ENCODE measurements at regions not wholly inside any gene's neighbourhood (a gene's known extent, or its start where the extent isn't known, plus 50 kb on each side); places are given as distances from the start of the nearest gene placed in this dataset.

DNA sequence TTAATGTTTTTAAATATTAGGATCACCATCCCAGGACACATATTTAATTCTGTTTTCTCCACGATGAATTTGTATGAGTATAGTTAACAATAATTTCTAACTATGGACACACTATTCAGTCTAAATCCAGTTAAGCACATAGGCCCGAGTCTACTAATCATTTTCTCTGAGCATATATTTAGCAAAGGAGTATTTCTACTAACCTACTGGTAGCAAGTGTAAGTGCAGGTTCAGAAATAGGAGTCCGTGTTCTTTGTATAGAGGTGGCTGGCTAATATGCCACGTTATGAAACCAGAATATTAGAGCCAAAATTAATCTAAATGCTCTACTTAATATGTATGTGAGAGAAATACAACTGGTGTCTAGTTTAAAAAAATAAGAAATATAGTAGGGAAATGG lies 416.6 kb upstream of the NXPH2 start:
- TF ChIP-seq POLR2A (IDR thresholded peaks at IDR 0.05): no peak
- TF ChIP-seq, protein P1, sequence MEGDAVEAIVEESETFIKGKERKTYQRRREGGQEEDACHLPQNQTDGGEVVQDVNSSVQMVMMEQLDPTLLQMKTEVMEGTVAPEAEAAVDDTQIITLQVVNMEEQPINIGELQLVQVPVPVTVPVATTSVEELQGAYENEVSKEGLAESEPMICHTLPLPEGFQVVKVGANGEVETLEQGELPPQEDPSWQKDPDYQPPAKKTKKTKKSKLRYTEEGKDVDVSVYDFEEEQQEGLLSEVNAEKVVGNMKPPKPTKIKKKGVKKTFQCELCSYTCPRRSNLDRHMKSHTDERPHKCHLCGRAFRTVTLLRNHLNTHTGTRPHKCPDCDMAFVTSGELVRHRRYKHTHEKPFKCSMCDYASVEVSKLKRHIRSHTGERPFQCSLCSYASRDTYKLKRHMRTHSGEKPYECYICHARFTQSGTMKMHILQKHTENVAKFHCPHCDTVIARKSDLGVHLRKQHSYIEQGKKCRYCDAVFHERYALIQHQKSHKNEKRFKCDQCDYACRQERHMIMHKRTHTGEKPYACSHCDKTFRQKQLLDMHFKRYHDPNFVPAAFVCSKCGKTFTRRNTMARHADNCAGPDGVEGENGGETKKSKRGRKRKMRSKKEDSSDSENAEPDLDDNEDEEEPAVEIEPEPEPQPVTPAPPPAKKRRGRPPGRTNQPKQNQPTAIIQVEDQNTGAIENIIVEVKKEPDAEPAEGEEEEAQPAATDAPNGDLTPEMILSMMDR (IDR thresholded peaks at IDR 0.05): no peak
